NCI-H1930 (cell line): ENCODE measurements at regions not wholly inside any gene's neighbourhood (a gene's known extent, or its start where the extent isn't known, plus 50 kb on each side); places are given as distances from the start of the nearest gene placed in this dataset.
A peak's percentile ranks its signal among the peaks of the same experiment; 100 is the strongest.

Experiments used
- DNase-seq, 2 experiments: peaks; one replicate each; lab custom pipeline; 2025; lab: John Stamatoyannopoulos, UW

DNA sequence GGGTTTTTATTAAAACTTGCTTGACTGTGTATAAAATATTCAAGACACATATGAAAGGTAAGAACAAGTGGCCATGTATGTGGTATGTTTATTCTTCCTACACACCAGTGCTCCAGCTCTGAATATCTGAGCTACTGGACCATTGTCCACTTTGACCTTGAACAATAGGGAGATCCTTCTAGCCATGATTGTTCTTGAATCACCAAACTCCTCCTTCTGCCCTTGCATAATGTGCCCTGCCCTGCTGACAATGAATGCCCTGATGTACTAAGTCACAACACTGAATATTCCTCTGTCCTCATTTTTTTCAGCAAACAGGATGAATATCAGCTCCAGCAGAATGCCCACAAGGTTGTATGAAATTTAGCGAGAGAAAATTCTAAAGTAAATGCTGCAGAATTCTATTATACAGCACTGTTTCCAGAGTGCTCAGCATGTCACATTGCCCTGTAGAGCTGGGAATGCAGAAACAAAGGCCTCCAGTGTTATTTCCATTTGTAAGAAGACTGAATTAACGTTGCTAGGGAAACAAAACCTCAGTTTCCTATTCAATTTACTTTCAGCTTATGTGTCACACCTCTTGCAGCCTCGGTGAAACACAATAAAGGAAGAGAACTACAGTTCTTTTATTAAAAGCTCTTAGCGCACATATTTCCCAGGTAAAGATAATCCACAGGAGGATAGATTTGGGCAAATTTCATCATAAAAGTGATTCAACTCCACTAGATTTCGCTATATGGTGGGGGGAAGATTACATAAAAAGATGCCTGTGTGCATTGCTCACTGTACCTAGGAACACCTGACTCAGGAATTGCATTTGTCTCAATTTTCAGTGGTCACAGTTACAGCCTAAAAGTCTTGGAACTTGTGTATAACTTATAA lies 187.4 kb upstream of the ATP1B1 start:
- DNase-seq = no peak

DNA sequence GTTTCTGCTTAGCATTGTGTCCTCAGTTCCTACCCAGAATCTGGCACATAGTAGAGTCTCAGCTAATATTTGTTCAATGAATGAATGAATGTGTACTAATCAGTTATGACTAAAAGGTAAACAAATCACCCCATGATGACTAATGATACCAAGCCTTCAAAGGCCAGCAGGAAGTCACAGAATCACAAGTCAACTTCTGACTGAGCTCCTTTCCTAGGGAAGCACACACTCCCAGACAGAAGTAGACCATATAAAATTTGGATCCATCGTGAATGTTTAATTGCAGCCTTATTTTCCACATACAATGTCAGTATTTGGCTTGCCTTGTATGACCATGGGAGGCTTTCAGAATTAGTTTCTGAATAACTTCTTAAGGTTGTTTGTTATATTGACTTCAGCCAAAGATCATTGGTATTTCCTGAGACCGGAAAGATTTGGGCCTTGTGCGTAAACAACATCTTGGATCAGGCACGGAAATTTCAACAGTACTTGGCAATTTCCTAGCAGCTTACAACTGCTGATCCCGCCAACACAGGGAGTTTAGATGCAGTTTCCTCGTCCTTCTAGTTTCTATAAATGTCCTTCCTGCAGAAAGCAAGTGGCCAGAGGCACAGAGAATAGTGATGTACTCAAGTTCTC lies 185.9 kb upstream of the ATP1B1 start:
- DNase-seq = no peak

GRCh38 chr1:168921629-168922028 lies 184.9 kb upstream of the ATP1B1 start:
- no peak for DNase-seq

- no peak for DNase-seq
Measured at GRCh38 chr1:168923521-168924136, 182.9 kb upstream of the ATP1B1 start.

DNA sequence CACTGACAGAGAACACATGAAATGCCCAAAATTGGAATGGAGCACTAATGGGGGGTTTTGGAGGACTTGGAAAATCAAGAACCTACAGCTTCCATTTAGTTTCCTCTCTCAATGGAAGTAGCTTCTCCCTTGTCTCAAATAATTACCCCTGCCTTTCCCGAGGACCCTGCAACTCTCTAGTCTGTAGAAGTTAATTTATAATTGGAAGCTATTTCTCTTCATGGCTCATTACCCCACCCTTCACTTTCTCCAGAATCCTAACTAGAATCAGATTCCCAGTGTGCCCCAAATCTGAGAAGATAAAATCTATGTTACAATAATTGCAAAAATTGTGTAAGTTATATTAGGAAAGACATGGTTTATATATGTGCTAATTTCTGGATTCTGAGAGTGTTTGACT lies 181.5 kb upstream of the ATP1B1 start:
- no peak for DNase-seq

DNA sequence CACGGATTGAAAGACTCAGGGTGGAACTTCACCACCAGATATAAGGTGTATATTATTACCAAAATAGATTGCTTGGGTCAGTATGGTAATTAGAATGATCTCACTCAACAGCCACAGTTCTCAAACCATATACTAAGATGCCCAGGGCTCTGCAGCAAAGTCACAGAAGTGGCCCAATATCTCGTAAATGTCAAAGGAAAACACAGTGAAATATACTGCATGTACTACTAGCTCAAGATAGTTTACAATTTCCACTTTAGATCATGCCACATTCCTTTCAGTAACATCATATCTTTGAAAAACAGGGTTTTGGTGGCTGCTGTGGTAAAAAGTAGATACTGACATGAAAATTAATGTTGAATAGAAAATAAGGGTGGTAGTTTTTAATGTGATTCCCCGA lies 180.3 kb upstream of the ATP1B1 start:
- DNase-seq = no peak

- no peak for DNase-seq
Measured at GRCh38 chr1:168932539-168932938, 174.0 kb upstream of the ATP1B1 start.

GRCh38 chr1:168933141-168933805 lies 173.2 kb upstream of the ATP1B1 start:
- no peak for DNase-seq

DNA sequence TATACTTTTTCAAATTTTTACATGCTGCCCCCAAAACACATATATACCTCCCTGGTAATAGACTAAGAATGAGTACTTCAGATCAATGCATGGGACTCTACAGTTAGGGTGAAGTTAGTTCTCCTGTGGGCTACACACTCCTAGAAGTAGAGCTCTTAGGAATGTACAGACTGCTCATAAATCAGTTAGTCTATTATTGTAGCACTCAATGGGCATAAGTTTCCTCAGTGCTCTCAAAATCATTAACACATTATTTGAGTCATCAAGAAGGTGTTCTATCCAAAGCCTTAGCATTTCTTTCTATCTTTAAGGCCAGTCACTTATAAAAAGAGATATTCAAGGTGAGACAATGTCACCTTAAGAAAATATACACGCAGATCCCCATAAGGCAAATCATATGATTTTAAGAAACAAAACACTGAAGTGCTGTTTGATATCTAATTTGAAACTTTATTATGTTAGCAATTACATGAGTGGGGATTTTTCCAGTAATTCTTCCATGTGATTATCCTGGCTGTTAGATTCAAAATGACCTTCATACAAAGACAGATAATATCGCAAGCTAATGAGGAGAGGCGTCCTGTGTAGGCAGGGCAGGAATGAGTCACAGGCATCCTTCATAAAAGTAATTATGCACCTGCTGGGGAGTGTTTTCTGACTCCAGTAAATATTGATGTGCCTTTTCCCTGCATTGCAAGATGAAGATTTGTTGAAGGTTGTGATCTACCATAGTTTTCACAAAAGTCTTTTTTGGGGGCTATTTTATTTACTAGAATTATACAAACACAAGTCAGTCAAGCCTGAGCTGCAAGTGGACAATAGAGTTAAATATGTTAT lies 167.2 kb upstream of the ATP1B1 start:
- peak in 1 of 2 experiments; percentile 60 for DNase-seq

DNA sequence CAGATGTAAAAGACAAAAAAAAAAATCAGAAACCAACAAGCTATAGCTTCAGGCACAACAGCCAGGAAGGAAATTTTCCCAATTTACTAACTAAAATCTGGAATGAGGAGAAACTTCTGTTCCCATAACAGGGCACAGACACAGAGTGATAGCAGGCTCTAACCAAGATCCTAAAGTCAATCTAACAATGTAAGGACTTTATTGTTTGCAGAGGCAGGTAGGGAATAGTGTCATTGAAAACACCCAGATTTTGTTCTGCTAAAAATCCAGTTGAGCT lies 166.6 kb upstream of the ATP1B1 start:
- no peak for DNase-seq

GRCh38 chr1:168941640-168942039 lies 164.8 kb upstream of the ATP1B1 start:
- no peak for DNase-seq

DNA sequence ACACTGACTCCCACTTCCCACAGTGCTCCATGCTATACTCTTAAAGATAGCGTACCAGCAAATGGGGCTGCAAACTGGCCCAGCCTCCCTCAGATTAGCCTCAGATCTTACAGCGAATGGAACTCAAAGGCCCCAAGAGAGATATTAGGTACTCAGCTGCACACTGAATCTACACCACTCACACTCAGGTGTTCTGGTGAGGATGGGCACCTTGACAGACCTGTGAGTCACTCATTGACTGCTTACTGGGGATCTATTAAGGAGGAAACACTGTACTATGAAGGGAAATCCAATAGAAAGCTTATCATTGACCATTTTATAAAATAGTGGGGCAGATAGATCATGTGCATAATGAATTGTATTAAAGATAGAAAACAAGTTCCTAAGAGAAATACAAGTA lies 164.3 kb upstream of the ATP1B1 start:
- DNase-seq = no peak

DNA sequence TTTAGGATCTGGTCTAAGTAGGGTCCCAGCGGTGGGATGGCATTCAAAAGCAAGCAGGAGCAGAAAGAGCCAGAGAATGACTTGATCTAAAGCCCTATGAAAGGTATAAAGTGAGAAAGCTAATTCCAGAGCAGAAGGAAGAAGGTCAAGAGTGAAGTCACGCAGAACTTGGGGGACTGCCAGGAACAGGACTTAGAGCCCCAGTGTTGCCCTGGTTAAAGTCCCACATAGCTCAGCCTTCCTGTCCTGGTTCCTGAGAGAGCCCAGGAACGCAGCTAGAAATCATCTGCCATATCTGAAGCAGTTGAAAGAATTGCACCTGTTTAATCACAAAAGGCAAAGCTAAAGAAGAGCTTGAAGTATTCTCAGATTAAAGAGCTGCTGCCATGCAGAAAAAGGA lies 160.6 kb upstream of the ATP1B1 start:
- DNase-seq = no peak

GRCh38 chr1:168947041-168947440 lies 159.4 kb upstream of the ATP1B1 start:
- no peak for DNase-seq

GRCh38 chr1:168949672-168950071 lies 156.8 kb upstream of the ATP1B1 start:
- DNase-seq = no peak

DNA sequence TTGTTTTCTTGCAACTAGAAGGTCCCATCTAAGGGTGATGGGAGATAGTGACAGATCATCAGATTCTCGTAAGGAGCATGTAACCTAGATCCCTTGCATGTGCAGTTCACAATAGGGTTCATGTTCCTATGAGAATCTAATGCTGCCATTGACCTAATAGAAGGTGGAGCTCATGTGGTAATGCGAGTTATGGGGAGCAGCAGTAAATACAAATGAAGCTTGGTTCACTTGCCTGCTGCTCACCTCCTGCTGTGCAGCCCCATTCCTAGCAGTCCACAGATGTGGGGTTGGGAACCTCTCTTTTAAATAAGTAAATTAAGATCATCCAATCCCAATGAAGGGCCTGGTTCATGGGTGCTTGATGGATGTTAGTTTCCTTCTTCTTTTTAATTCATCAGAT lies 148.7 kb upstream of the ATP1B1 start:
- no peak for DNase-seq

DNA sequence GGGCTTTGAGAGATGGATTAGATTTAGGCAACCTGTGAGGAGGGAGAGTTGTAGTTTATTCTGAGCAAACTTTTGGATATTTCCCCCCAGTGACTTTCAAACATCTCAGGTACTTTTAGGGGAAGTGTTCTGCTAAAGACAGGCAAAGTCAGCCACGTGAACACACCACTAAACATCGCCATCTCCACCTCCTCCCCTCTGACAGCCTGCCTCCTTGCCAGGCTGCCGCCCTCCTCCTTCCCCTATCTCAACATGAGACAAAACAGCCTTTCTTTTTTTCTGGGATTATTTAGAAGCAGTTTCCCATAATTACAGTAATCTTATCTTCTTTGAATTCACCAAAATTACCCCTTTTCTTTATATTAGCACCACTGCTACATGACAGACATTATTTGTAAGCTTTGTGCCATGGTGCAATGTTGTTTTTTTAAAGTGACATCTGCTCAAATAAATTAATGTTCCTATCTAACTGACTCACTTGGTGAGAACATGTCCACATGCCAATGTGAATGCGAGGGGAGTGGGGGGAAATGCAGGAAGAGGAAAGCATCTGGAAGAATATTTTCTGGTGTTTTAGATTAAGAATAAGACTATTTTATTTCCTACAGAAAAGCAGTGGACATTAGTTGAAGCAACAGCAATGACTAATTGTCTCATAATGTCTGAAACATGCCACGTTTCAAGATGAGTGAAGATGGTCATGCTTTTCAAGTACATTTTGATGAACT lies 147.8 kb upstream of the ATP1B1 start:
- no peak for DNase-seq

- no peak for DNase-seq
Measured at GRCh38 chr1:168959382-168959781, 147.1 kb upstream of the ATP1B1 start.

DNA sequence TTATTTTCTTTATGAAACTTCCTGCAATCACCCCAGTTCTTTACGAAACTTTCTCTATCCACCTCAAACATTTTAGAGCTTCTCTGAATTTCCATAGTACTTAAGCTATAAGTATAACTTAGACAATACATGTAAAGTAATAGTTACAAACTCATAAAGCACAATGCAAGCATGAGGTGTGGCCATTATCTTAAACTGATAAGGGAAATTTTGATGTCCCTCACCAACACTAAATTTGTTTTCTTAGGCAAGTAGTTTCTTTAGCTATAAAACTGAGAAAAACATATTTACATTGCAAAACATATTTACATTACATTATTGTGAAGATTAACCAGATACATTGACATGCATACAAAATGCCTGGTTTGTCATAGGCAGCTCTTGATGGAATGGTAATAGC lies 146.4 kb upstream of the ATP1B1 start:
- DNase-seq = no peak

GRCh38 chr1:168960595-168960994 lies 145.9 kb upstream of the ATP1B1 start:
- DNase-seq = no peak

GRCh38 chr1:168963601-168964000 lies 142.9 kb upstream of the ATP1B1 start:
- DNase-seq = no peak
